NT2/D1 (cell line): ENCODE measurements at regions not wholly inside any gene's neighbourhood (a gene's known extent, or its start where the extent isn't known, plus 50 kb on each side); places are given as distances from the start of the nearest gene placed in this dataset.

Experiments used
- YY1 ChIP-seq: IDR thresholded peaks from 2 replicates; pipeline ENCODE4 v1.6.1; 2011; ENCODE audit not compliant: insufficient read length, insufficient read depth
- ZNF274 ChIP-seq: IDR thresholded peaks from 2 replicates; pipeline ENCODE4 v1.6.1; 2011; ENCODE audit warnings: mild to moderate bottlenecking, low read depth, low read length

GRCh38 chr11:107198490-107199007 is 180.3 kb upstream of the GUCY1A2 start:
- TF ChIP-seq YY1 (no peak), ZNF274 (no peak)
